ENCODE measurements at regions not wholly inside any gene's neighbourhood (a gene's known extent, or its start where the extent isn't known, plus 50 kb on each side); places are given as distances from the start of the nearest gene placed in this dataset.

GRCh38 chr2:240299710-240300068 lies 135.8 kb upstream of the GPC1 start:
- Mint-ChIP-seq H3K36me3 (ENCODE audit: low read depth) (no peaks in the 10 kb centered on the region), H3K4me1 (peaks cover 37% of the 10 kb centered on the region), H3K4me3 (no peak overlapping the region), H3K27ac (peak overlapping the region in 1 of 3 experiments; percentile 65), H3K9me3 (no peaks in the 10 kb centered on the region), H3K27me3 (ENCODE audit: low read depth) (peaks cover 25% of the 10 kb centered on the region)
- no peak for TF ChIP-seq CTCF (IDR thresholded peaks at IDR 0.05; ENCODE audit: unreplicated experiment in 3 of 3)

GRCh38 chr2:240300261-240300821 lies 135.1 kb upstream of the GPC1 start:
- H3K4me1 Mint-ChIP-seq = peaks cover 31% of the 10 kb centered on the region
- no peaks in the 10 kb centered on the region for H3K36me3 Mint-ChIP-seq (ENCODE audit: low read depth)
- no peaks in the 10 kb centered on the region for H3K9me3 Mint-ChIP-seq
- TF ChIP-seq CTCF (IDR thresholded peaks at IDR 0.05; ENCODE audit: unreplicated experiment in 3 of 3) = no peak
- peaks cover 25% of the 10 kb centered on the region for H3K27me3 Mint-ChIP-seq (ENCODE audit: low read depth)
- H3K27ac Mint-ChIP-seq = no peak overlapping the region
- H3K4me3 Mint-ChIP-seq = no peak overlapping the region

- Mint-ChIP-seq H3K36me3 (ENCODE audit: low read depth) (no peaks in the 10 kb centered on the region), H3K9me3 (no peaks in the 10 kb centered on the region), H3K27me3 (ENCODE audit: low read depth) (peaks cover 25% of the 10 kb centered on the region), H3K4me1 (peaks cover 26% of the 10 kb centered on the region), H3K27ac (no peak overlapping the region), H3K4me3 (no peak overlapping the region)
- no peak for TF ChIP-seq CTCF (IDR thresholded peaks at IDR 0.05; ENCODE audit: unreplicated experiment in 3 of 3)
These were observed 134.6 kb upstream of the GPC1 start for GRCh38 chr2:240300840-240301239.

- H3K4me3 Mint-ChIP-seq = no peak overlapping the region
- H3K36me3 Mint-ChIP-seq (ENCODE audit: low read depth) = no peaks in the 10 kb centered on the region
- H3K27me3 Mint-ChIP-seq (ENCODE audit: low read depth) = peaks cover 21% of the 10 kb centered on the region
- H3K9me3 Mint-ChIP-seq = no peaks in the 10 kb centered on the region
- H3K27ac Mint-ChIP-seq = no peak overlapping the region
- TF ChIP-seq CTCF (IDR thresholded peaks at IDR 0.05; ENCODE audit: unreplicated experiment in 3 of 3) = no peak
- peaks cover 21% of the 10 kb centered on the region for H3K4me1 Mint-ChIP-seq
These were observed 134.1 kb upstream of the GPC1 start for GRCh38 chr2:240301256-240301795.

- Mint-ChIP-seq H3K9me3 (no peaks in the 10 kb centered on the region), H3K4me3 (no peak overlapping the region), H3K27ac (no peak overlapping the region), H3K27me3 (ENCODE audit: low read depth) (peaks cover 18% of the 10 kb centered on the region), H3K36me3 (ENCODE audit: low read depth) (no peaks in the 10 kb centered on the region), H3K4me1 (peaks cover 19% of the 10 kb centered on the region)
- no peak for TF ChIP-seq CTCF (IDR thresholded peaks at IDR 0.05; ENCODE audit: unreplicated experiment in 3 of 3)
These were observed 133.4 kb upstream of the GPC1 start for GRCh38 chr2:240302041-240302440.

GRCh38 chr2:240302933-240303595 lies 132.4 kb upstream of the GPC1 start:
- H3K4me1 Mint-ChIP-seq = peaks cover 13% of the 10 kb centered on the region
- H3K4me3 Mint-ChIP-seq = no peak overlapping the region
- no peaks in the 10 kb centered on the region for H3K9me3 Mint-ChIP-seq
- H3K36me3 Mint-ChIP-seq (ENCODE audit: low read depth) = no peaks in the 10 kb centered on the region
- peaks cover 16% of the 10 kb centered on the region for H3K27me3 Mint-ChIP-seq (ENCODE audit: low read depth)
- TF ChIP-seq CTCF (IDR thresholded peaks at IDR 0.05; ENCODE audit: unreplicated experiment in 3 of 3) = no peak
- no peak overlapping the region for H3K27ac Mint-ChIP-seq
